Transverse colon (tissue), 4 donors: ENCODE measurements at regions not wholly inside any gene's neighbourhood (a gene's known extent, or its start where the extent isn't known, plus 50 kb on each side); places are given as distances from the start of the nearest gene placed in this dataset.

Experiments
- EP300 ChIP-seq: sonication (generic); formaldehyde crosslinking; IDR thresholded peaks from one replicate; pipeline ENCODE4 v1.6.1; 2017; ENCODE audit warnings: antibody characterized with exemption, low read depth
- POLR2A ChIP-seq: fragments of 450-650 bp; IDR thresholded peaks from one replicate; pipeline ENCODE4 v1.6.1; 2016; ENCODE audit warnings: antibody characterized with exemption, mild to moderate bottlenecking, moderate library complexity
- POLR2AphosphoS5 ChIP-seq, 3 donors: sonication (generic); formaldehyde crosslinking; IDR thresholded peaks; one replicate each; pipeline ENCODE4 v1.6.1; 2016; ENCODE audit warnings: antibody characterized with exemption in 3 of 3
- TF ChIP-seq, protein P1 (sequence below), 5 experiments: fragments of 200-600 bp in 3 of 5; fragments of 450-650 bp in 2 of 5; sonication (generic) in 3 of 5; IDR thresholded peaks; 1 replicate in 2 of 5; 2 replicates in 3 of 5; pipeline ENCODE4 v1.5.1; 2016 to 2017; ENCODE audit warnings: antibody characterized with exemption in 5 of 5, inconsistent platforms in 3 of 5, mild to moderate bottlenecking in 2 of 5, moderate library complexity in 1 of 5

DNA sequence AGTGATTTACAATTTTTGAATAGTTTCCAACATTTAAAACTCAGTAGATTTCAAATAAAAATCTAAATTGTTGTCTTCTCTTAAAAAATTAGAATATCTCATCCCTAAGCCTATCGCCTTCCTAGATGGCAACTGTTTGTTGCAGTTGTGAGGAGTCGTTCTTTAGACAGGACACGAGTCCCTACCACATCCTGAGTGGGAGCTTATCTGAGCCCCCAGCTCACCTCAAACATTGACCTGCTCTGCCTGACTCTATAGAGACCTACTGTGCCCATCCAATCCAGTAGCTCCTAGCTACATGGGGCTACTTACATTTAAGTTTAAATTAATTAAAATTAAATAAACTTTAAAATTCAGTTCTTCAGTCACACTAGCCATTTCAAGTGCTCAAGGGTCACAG, 434.7 kb downstream of the FOXO1 start:
- TF ChIP-seq, protein P1, sequence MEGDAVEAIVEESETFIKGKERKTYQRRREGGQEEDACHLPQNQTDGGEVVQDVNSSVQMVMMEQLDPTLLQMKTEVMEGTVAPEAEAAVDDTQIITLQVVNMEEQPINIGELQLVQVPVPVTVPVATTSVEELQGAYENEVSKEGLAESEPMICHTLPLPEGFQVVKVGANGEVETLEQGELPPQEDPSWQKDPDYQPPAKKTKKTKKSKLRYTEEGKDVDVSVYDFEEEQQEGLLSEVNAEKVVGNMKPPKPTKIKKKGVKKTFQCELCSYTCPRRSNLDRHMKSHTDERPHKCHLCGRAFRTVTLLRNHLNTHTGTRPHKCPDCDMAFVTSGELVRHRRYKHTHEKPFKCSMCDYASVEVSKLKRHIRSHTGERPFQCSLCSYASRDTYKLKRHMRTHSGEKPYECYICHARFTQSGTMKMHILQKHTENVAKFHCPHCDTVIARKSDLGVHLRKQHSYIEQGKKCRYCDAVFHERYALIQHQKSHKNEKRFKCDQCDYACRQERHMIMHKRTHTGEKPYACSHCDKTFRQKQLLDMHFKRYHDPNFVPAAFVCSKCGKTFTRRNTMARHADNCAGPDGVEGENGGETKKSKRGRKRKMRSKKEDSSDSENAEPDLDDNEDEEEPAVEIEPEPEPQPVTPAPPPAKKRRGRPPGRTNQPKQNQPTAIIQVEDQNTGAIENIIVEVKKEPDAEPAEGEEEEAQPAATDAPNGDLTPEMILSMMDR (IDR thresholded peaks at IDR 0.05), result no peak
- no peak for TF ChIP-seq POLR2A
- no peak for TF ChIP-seq POLR2AphosphoS5 (IDR thresholded peaks at IDR 0.05)
- TF ChIP-seq EP300, result no peak
